ENCODE measurements at regions not wholly inside any gene's neighbourhood (a gene's known extent, or its start where the extent isn't known, plus 50 kb on each side); places are given as distances from the start of the nearest gene placed in this dataset.

- no peak for DNase-seq
Measured at GRCh38 chr2:172204762-172205161, 102.1 kb upstream of the DLX2 start.

- no peak for DNase-seq
Measured at GRCh38 chr2:172205292-172205691, 102.6 kb upstream of the DLX2 start.

DNA sequence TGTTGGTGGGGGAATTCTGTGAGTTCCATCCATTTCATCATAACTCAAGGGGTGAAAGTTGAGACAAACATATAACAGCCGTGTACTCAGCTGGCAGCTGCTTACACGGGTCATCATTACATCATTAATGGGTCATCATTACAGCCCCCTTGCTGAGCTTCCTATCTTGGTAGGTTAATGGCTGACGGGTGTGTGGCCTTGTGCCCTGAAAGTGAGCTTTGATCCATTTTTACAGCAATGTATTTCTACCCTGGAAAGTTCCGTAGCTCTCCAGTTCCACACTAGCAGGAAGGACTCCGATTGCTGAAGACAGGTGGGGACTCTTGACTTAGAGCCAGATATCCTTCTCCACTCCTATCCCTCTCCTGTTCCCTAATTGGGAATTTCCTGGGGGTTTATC is 105.2 kb upstream of the DLX2 start:
- no peak for DNase-seq

- DNase-seq, result no peak
Measured at GRCh38 chr2:172208791-172209325, 106.2 kb upstream of the DLX2 start.

DNA sequence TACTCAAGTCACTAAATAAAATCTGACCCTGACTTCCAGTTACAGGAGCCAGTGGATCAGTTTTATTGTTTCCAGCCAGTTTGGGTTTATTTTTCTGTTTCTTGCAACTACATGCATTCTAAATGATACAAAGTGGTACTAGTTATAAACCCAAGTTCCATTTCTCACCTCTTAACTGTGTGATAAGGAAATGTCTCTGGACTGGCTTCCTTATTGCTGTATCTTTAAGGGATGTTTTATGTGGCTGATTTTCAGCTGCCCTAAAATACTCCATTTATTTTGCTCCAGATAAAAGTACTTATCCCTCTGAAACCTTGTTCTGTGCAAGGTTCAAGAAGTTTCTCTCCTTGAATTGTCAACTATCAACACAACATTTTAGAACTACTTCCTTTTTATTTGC is 107.9 kb upstream of the DLX2 start:
- DNase-seq, result no peak

DNA sequence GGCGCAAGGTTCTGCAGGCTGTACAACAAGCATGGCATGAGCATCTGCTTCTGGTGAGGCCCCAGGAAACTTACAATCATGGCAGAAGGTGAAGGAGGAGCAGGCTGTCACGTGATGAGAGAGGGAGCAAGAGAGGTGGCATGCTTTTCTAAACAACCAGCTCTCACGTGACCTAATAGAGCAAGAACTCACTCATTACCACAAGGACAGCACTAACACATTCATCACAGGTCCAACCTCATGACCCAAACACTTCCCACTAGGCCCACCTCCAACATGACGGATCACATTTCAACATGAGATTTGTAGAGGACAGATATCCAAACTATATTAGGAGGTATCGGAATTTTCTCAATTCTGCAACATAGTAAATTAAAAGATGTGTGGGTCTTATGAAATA is 108.8 kb upstream of the DLX2 start:
- no peak for DNase-seq

DNA sequence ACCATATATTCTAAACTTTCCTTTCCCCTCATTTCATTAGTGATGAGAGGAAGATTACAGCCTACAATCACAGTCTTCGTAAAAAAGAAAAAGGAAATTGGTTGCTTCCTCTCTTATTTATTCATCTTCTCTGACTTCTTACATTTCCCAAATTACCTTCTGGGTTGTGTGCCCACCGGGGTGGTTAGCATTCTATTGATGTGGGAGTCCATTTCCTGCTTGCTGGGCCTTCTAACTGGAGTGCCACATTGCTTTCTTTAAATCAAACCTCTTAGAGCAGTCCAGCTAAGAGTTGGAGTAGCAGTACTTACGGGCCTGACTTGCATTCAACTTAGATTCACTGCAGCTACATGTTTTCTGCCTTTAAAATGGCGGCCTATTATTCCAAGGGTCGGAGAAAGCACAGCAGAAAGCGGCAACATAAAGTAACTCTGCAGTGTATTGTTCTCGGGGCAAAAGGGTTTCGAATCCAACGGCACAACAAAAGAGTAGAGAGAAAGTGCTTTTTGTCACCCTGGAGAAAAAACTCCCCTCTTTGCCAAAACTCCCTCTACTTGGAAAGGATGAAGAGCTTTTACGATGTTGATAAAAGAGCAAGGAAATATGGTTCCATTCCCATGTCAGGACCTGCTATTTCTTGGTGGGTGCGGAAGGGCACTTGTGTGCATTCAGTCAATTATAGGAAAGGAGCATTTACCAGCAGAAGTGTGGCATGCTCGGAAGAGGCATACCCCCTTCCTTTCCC is 110.6 kb upstream of the DLX2 start:
- DNase-seq, result no peak

GRCh38 chr2:172214252-172214651 is 111.6 kb upstream of the DLX2 start:
- no peak for DNase-seq

DNA sequence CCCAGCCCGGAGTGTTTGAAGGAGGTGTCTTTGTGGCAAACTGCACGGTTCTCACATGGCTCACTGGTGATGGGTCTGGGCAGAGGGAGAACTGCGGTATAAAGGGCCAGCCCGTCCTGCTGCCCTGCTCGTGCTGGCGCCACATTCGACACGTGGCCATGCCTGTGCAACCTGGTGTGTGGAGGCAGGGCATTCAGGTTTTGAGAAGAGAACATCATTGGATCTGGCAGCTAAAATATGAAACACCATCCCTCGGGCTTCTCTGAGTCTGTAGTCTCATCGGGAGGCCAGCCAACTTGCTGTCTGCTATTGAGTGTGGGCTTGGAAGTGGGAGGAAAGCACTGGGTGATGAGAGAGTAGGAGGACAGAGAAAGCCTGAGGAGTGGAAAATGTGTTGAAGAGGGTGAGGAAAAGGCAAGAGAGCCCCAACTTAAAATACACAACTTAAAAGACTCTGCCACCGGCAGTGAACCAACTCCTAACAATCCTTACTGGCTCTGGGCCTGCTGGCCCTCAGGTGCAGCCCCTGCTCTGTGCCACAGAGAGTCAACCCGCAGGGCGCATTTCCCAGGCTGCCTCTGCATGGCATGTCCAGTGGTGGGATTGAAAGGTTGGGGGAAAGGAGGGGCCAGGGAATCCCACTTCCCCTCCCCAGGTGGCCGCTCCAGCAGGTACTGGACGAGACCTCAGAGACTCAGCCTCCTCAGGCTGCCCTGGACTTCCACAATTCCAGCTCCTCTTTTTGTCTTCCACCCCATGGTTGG is 112.7 kb upstream of the DLX2 start:
- DNase-seq, result no peak

DNA sequence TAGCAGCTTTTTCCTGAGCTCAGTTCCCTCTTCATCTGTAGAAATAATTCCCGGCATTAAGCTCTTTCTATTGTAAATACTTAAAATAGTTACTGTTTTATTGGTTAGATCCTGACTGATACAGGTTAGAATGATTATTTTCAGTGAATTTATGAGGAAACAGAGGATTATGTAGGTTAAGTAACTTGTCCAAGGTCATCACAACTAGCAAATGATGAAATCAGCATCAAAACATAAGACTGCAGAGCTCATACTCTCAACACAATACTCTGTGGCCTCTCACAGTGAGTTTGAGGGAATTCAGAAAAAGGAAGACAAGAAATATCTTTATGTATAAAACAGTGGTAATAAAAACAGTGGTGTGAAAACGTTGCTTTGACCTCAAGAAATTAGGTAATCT is 113.2 kb upstream of the DLX2 start:
- no peak for DNase-seq

DNA sequence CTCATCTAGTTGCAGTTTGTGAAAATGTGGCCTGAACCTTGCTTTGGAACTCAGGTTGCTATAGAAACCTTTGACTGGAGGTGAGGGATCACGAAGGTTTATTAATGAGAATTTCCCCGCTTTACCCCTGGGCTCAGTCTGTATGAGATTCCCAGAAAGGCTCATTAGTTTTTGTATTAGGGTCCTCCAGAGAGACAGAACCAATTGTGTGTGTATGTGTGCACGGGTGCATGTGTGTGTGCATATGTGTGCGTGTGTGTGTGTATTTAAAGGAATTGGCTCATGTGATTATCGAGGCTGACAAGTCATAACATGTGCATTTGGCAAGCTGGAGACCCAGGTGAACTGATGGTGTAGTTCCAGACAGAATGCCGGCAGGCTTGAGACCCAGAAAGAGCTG is 113.8 kb upstream of the DLX2 start:
- no peak for DNase-seq

GRCh38 chr2:172219201-172219600 is 116.5 kb upstream of the DLX2 start:
- DNase-seq, result no peak

- DNase-seq, result no peak
Measured at GRCh38 chr2:172220121-172220520, 117.4 kb upstream of the DLX2 start.

- no peak for DNase-seq
Measured at GRCh38 chr2:172223601-172224054, 120.9 kb upstream of the DLX2 start.

- no peak for DNase-seq
Measured at GRCh38 chr2:172225786-172226185, 123.1 kb upstream of the DLX2 start.

GRCh38 chr2:172226244-172227061 is 123.8 kb upstream of the DLX2 start:
- no peak for DNase-seq

DNA sequence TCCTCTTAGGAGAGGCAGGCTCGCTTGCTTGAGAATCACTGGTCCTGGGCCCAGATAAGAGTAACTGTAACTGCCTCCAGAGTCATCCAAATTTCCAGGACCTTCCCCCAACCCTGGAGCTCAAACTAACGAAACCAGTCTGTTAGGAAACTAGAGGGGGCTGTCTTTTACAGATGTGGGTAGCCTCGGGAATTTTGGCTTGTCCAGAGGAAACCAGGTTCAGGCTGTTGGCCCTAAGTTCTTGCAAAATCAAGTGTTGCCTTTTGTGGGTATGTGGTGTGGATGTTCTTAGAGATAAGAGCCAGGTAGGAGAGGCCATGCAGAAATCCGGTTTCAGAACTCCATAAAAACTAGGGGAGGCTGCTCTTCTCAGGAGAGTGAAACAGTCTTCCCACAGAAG is 125.0 kb upstream of the DLX2 start:
- no peak for DNase-seq

DNA sequence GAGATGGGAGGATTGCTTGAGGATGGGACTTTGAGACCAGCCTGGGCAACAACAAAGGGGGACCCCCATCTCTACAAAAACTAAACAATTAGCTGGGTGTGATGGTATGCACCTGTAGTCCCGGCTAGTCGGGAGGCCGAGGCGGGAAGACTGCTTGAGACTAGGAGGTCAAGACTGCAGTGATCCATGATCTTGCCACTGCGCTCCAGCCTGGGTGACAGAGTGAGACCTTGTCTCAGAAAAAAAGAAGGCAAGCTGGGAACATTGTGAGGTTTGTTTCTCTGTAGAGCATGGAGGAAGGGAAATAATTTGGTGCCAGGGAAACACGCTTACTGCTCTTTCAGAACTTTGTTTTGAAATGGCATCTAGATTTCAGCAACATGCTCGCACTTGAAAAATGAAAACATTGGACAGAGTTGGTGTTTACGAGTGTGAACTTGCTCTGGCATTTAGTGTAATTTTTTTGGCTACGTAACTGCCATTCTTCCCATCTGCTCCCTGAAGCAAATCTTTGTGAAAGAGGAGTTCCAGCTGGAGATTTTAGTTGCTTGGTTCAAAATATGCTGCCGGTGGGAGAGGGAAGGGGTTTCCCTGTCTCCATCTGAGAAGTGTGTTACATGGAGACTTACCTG is 125.6 kb upstream of the DLX2 start:
- DNase-seq, result no peak

DNA sequence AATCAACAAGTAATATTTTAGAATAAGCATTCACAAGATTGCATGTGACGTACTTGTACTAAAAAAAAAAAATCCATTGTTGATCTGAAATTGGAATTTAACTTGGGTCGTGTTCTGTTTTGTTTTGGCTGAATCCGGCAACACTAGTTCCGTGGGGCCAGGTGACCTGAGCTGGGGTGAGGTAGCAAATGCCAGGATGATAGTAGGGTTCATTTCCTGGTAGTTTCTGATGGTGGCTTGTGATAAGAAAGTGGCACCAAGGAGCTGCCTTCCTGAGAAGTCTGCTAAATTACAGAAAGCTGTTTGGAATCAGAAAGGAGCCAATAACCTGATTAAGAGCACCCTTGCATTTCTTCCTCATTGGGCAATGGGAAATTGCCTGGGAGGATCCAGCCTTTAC is 126.4 kb upstream of the DLX2 start:
- no peak for DNase-seq

DNA sequence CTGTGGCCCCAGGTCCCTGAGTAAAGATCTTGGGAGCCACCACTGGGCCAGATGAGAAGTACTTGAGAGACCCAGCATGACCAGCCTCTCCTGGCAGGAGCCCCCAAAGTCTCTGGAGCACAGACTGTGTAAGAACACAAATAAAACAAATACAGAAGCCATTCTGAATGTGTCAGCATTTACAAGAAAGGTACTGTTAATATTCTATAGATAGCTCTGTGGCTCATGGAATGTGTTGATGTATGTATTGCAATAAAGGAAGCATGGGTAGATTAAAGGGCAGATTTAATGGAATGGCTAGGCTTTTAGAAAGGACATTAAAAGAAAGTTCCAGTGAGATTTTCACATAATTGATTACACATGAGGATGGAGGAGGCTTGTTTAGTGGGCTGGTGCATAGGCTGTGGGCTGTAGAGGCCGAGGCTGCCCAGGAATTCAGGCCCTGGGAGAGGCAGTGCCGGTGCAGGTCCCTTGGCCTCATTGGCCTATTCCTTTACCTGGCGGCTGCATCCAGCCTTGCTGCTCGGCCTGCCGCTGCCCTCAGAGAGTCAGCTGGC is 127.7 kb upstream of the DLX2 start:
- no peak for DNase-seq

- DNase-seq, result peak; percentile 50
Measured at GRCh38 chr2:172230889-172231401, 128.2 kb upstream of the DLX2 start.

DNA sequence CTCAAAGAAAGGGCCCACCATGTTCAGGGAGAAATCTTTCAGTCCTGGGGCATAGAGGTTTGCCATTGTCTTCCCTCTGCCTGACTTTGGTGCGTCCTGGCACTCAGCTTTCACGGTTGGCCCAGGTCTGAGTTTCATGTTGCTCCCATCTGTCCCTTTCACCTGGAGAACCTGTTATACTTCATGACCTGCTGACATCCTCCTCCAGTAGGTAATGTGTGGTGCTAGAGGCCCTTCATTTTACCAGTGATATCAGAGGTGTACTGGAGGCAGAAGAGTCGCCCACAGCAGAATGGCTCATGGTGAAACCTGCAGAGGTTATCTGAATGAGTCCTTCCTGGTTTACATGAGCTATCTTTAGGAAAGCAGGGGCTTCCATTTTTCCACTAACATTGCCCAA is 128.8 kb upstream of the DLX2 start:
- no peak for DNase-seq

Measured in femur (tissue), 1 donor.